NOMO-1 (cell line): ENCODE measurements at regions not wholly inside any gene's neighbourhood (a gene's known extent, or its start where the extent isn't known, plus 50 kb on each side); places are given as distances from the start of the nearest gene placed in this dataset.

Experiments used
- DNase-seq, 2 experiments: peaks; one replicate each; lab custom pipeline; 2025; ENCODE audit not compliant: unreplicated experiment in 2 of 2; lab: John Stamatoyannopoulos, UW

DNA sequence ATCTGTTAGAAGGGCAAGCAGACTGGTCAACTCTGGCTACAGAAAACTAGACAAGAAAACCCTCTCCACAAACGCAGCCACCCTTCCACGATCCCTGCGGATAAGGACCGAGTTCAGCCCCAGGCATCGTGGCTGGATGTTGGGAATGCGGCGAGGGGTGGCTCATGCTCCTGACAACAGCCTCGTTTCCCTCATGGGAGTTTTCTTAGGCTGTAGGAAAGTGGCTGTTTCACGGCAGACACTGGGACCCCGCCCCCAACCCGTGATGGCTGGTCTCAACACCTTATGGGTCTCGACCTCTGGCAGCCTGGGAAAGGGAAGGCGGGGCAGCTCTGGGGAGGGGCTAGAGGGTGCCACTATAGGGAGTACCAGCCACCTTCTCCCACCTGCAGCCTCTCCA is 123.3 kb downstream of the RFLNA start:
- no peak for DNase-seq

DNA sequence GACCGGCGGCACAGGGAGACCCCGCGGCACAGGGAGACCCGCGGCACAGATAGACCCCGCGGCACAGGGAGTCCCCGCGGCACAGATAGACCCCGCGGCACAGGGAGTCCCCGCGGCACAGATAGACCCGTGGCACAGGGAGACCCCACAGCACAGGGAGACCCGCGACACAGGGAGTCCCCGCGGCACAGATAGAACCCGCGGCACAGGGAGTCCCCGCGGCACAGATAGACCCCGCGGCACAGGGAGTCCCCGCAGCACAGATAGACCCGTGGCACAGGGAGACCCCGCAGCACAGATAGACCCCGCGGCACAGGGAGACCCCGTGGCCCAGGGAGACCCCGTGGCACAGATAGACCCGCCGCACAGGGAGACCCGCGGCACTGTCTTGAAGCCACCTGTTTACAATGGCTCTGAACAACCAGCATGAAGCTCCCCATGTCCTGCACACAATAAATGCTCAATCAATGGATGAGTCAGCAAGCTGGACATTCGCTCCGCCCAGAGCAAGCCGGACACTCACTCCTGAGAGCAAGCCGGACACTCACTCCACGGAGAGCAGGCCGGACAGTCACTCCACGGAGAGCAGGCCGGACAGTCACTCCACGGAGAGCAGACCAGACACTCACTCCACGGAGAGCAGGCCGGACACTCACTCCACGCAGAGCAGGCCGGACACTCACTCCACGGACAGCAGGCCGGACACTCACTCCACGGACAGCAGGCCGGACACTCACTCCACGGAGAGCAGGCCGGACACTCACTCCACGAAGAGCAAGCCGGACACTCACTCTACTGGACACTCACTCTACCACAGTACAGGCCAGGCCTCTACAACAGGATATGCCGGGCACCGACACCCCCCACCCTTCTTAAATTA is 121.9 kb downstream of the RFLNA start:
- no peak for DNase-seq

DNA sequence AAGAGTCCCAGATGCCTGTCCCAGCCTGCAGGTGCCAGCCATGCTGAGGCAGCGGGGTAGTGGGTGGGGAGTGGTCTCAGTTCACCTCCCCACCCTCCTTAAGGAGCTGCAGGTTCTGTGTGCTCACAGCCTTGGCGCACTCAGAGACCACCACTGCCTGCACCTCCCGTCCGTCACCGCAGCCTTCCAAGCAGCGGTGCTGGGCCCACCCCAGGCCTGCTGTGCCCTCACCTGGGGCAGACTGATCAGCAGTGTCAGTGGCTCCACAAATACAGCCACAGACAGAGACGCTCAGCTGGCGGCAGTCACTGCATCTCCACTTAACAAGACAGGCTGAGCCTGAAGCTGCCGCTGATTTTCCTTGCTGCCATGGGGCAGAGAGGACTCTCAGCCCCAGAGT is 120.2 kb downstream of the RFLNA start:
- DNase-seq, result no peak

DNA sequence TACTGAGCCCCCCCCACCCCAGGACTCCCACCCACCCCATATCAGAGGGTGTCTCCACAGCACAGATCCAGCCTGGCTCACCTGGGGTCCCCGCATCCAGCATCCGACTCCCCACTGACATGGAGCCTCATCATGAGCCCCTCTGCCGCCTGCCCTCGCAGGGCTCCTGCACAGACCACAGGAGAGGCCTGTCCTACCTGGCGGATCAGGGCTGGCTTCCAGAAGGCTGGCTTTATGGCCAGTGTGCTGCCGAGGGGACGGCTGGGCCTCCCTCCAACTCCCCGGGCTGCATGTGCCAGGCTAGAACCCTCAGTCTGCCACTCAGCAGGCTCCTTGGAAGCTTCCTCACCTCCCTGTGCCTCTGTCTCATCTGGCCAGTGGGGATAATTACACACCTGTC is 119.0 kb downstream of the RFLNA start:
- DNase-seq, result no peak

DNA sequence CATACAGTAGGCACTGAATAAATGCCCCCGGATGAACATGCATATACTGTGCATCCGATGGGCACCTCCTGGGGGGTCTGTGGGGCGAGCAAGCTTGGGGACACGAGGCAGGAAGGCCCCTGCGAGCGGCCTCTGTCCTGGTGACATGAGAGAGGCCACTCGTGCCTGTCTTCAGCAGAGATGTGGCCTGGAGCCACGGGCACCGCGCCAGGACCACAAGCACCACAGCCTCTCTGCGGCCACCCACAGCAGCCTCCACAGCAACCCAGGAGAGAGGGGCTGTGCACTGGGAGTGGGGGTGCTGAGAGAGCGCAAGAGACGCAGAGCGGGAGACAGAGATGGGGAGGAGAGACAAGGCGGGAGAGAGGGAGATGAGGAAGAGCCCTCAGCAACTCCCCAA is 118.5 kb downstream of the RFLNA start:
- no peak for DNase-seq

DNA sequence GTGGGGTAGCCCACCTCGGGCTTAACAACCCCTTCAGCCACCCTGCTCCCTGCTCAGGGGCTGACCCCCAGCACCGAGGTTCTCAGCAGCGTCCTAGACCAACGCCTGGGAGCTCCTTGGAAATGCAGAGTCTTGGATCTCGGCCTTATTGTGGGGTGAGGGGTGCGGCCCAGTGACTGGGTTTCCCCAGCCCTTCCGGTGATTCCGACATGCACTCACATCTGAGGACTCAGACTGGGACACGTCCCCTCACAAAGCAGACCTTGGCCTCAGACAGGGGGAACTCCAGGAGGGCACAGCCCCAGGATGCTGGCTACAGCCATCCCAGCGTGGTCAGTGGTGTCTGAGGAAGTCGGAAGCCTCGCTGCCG is 117.7 kb downstream of the RFLNA start:
- DNase-seq, result no peak

DNA sequence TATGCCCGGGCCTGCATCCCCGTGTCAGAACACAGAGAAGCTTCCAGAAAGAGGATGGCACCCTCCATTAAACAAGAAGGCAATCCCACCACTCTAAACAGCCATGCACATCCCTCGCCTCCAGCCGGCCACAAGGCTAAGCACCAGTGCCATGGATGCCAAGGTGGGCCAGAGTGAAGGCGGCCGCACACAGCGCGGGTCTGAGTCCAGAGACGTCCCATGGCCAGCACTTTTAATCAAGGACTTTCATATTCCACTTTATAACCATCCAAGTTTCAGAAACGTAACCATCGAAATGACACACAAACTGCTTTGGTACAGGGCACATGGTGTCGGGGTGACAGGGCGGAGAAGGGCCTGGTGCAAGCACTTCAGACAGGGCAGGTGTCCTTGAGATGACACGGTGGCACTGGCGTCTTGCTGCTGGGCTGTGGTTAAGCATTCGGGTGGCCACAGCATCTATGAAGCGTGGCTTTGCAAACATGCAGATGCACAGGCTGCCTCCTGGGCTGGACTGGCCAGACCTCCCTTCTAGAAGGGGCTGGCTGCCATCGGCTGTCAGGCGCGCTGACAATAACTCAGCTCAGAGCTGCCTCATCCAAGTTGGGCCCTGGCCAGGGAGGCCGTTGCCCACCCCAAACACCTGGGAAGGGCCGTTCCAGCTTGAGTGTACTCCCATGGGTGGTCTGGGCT is 117.2 kb downstream of the RFLNA start:
- DNase-seq, result no peak

DNA sequence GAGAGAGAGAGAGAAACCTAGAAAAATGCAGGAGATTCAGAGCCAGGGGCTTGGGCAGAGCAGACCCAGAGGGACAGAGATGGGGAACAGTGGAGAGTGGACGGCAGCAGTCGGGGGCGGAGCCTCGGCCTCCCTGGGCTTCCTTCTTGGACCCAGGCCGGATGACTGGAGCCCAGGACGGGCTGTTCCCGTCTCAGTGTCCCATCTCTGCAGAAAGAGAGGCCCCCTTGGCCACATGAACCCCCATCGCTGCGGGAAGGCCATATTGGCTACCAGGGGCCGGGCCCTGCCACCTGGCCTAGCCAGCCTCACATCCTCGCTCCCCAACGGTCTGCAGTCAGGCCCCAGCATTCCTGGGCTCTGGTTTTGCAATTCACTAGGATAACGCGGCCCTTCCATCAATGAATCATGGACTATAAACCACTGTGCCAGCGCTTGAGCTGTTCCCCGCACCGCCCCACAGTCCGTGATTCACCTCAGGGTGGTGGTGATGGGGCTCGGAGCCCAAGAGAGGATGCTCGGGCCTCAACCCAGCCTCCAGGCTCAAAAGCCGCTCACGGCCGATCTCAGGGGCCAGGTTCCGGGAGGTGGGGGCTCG is 116.5 kb downstream of the RFLNA start:
- DNase-seq, result no peak

DNA sequence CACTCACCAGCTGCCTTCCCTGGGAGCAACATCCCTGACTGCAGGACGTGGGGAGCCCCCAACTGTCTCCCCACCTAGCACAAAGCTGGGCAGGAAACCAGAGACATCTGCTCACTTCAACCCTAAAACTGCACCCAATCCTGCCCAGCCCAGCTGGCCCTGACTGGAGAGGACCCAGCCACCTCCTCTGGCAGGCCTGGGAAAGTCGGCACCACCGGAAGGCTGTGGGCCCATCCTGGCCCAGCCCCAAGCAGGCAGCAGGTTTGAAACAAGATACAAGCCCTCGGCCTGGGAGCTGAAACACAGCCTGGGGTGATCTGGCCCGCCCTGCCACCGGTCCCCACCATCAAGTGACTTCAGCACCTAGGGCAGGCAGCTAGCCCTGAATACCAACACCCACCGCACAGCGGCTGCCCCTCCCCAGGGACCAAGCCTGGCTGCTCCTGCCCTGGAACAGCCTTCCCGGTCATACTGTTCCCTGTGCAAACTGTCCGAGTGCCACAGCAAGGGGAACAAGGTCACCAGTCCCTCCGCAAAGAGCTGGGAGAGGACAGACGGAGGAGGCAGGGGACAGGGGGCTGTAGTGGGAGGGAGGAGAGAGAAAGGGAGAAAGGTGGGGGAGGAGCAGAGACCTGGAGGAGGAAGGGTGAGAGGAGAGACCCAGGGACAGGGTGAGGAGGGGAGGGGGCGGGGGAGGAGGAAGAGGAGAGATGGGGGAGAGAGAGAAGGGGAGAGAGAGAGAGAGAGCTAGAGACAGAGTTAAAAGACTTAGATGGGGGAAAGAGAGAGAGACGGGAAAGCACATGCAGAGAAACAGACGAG is 115.7 kb downstream of the RFLNA start:
- DNase-seq, result no peak

DNA sequence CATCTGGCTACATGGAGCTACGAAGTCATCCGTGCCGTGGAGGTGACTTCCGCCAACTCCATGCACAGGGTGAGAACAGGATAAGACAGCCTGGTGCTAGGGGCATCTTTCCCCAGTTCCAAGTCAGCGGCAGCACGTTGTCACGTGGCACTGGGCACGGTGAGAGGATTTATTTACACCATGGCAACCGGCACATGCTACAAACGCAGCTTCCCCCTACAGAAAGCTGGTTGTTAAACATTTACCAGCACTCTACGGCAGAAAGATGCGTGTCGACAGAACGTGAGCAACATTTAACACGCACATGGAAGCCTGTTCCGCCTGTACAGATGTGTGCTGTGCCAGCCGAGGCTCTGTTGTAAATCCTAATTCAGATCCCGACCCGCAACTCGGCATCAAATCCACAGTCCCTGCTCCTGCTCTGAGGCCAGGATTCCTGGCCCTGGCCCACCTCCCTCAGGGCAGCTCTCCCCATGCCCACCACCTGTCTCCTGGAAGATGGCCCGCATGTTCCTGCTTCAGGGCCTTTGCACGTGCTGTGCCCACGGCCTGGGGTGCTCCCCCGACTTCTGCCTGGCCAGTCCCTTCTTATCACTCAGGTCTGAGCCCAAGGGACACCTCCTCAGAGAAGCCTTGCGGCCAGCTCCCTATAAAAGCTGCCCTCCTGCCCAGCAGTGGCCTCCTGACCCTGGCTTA is 114.1 kb downstream of the RFLNA start:
- DNase-seq, result no peak

DNA sequence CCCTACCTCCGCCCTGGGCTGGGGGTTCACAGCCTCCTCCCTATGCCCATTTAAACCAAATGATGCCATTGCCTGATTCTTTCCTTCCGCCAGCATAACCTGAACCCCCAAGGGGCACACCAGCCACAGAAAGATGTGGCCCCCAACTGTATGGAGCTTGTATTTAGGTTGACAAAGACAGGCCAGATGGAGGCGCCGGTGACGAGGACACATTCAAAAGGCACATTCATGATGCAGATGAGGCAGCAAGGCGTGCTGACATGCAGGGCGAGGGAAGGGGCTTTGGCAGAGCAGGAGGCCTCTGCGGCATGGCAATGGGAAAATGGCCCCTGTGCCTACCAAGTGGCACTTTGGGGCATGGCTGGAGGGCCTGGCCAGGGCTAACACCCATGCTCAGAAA is 112.2 kb downstream of the RFLNA start:
- no peak for DNase-seq

DNA sequence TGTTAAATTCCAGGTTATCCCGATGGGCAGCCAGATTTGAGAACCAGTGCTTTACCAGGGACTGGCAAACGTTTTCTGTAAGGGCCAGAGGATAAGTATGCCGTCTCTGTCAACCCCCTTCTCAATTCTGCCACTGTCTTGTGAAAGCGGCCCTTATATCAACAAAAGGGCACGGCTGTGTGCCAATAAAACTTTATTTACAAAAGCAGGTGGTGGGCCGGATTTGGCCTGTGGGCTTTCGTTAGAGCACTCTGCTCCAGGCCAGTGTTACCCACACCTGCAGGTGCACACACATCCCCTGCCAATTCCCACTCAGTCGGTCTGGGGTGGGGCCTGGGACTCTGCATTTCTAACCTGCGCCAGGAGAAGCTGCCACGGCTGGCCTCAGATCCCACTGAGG is 111.2 kb downstream of the RFLNA start:
- no peak for DNase-seq

DNA sequence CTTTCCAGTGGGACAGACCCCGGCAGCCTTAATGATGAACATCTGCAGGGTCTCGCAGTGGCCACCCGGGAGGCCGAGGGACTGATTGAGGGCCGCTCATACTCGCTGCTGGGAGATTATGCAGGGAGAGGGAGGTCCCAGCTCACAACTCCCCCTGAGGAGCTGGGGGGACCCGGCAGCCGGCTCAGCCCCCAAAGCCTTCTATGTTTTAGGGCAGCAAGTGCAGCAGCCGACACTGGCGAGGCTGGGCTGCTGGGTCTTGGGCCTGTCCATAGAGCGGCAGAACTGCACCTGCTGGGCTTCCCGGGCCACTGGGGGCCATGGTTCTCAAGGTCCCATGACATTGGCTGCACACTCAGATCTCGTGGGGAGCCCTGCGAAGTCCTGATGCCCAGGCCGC is 110.7 kb downstream of the RFLNA start:
- no peak for DNase-seq

DNA sequence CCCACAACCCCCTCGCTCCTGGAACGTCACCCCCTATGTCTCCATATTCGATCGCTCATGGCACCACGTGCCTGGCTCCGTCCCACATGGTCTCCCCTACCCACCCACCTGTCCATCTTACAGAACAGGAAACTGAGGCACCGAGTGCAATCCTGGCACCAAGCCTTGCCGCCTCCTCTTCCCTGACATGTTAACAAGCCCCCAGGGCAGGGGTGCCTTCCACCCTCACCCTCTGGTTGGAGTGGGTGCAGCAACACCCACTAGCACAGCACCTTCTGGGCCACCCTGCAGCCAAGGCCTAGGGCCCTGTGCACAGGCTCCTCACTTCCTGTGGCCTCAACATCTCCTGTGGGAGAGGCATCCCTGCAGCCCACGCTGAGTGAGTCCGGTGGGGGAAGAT is 110.3 kb downstream of the RFLNA start:
- DNase-seq, result no peak

DNA sequence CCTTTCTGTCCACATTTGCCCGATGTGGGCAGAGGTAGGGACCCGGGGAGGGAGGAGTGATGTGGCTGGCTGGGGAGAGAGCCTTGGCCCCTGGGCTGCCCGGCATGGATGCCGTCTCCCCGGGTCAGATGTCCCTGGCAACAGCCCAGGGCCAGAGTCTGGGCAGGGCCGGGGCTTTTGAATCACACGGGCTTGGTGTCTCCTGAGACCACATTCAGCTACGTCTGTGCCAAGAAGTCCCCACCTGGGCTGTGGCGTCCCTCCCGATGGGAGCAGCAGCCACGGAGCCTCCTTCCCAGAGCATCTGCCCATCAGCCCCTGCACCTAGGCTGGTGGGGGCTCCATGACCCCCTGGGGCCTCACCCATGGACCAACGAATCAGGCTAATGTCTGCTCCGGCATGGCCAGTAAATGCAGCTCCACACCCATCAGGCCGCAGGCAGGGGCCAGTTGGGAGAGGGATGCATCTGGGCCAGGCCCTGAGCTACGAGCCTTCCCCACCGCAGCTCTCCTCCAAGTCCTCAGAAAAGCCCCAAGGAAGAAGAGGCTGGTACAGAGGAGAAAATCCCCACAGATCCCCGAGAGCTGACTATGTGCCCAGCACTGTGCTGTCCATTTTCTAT is 109.4 kb downstream of the RFLNA start:
- DNase-seq, result no peak

DNA sequence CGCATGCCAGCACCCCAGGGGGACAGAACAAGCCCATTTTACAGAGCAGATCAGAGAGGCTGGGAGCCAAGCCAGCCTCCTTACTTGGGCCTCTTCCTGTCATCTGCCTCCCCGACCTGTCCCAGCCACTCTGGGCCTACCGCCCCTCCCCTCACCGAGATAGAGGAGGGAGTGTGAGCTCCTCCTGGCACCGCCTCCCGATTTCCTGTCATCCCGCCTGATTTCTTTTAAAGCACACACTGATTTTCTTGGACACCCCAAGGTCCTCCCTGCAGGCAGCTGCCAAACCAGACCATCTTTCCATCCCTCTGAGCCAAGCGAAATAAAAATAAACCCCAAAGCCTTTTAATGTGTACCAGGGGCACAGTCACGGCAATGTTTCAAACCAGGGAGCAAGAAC is 108.4 kb downstream of the RFLNA start:
- no peak for DNase-seq

DNA sequence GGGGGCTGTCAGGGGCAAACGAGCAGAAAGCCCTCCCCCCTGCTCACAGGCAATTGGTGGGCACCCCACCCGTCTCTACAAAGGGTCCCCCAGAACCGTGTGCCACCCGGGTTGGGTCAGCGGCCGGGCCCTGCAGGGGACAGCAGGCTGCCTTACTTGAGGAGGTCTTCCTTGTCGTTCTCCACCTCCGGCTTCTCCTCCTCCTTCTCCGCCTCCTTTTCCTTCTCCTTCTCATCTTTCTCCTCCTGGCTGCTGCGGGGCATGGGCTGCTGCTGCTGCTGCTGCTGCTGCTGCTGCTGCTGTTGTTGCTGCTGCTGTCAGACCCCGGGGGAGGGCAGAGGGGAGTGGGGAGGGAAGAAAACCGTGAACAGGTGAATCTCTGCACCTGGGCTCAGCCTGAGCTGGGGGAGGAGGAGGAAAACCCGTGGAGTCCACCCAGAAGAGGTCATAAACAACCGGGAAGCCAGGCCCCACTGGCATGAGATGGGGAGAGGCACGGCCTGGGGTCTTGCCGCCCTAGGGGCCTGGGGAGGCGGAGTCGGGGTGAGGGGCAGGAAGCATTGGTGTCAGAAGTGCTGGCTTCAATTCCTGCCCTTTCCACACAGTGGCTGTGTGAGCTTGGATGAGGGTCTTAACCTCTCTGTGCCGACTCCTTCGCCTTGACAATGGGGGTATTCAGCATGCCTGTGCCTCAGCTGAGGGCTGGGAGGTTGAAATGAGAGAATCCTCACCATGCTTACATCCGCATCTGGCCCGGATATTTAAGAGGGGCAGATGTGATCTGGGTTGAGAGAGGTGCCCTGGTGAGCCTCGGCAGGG is 107.6 kb downstream of the RFLNA start:
- DNase-seq, result no peak

DNA sequence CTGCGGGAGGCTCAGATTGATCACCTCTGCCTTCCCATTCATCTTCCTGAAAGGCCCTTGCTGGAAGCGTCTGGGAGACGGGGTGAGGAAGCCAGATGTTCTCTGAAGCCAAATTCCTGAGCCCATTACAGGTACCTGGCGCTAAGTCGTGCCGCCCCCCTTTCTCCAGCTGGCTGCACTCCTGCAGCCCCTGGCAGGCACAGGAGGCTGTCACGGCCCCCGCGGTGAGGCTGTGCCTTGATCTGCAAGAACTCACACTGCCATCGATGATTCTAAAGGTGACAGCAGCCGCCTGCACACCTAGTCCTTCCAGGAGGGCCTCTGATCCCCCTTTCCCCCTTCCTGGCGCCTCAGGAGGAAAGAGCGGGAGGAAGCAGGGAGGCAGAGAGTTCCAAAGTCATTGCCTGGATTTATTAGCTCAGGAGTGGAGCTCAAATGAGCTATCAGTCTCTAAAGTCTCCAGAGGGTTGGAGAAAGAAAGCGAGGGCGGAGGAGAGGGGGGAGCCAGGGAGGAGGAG is 106.9 kb downstream of the RFLNA start:
- DNase-seq, result no peak

DNA sequence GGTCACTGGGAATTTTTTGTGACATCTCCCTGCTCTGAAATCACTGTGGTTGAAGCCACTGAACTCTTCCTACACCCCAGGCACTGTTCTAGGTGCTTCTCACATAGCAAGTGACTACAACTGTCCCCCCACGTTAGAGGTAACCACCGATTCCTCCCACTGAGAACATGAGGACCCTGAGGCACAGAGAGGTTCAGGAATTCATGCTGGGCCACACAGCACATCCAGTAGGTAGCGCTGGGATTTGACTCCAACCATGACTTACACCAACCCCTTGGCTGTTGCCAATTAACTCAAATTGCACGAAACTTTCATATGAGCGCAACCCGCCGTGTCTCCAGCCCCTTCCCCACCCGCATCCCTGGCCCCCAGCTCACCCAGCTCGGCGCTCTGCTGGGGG is 105.2 kb downstream of the RFLNA start:
- DNase-seq, result no peak
